ENCODE measurements at regions not wholly inside any gene's neighbourhood (a gene's known extent, or its start where the extent isn't known, plus 50 kb on each side); places are given as distances from the start of the nearest gene placed in this dataset.

DNA sequence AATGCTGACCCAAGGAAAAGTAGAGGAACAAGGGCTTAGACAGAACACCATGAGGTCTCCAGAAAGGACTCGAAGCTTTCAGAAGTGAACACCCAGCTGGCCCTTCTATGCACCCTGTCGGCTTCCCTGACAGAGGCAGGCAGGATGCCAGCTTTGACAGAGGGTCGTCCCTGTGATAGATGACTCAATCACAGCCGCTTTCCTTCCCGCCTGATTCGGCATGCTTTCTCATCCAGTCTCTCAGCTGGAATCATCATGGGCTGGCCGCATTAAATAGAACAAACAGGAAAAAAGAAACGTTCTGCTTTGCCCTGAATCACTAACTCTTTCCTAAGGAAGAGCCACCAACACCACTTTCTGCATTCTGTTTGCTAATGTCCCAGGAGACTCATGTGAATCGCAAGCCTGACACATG, 140.3 kb upstream of the RAB12 start:
- TF ChIP-seq, protein P1, sequence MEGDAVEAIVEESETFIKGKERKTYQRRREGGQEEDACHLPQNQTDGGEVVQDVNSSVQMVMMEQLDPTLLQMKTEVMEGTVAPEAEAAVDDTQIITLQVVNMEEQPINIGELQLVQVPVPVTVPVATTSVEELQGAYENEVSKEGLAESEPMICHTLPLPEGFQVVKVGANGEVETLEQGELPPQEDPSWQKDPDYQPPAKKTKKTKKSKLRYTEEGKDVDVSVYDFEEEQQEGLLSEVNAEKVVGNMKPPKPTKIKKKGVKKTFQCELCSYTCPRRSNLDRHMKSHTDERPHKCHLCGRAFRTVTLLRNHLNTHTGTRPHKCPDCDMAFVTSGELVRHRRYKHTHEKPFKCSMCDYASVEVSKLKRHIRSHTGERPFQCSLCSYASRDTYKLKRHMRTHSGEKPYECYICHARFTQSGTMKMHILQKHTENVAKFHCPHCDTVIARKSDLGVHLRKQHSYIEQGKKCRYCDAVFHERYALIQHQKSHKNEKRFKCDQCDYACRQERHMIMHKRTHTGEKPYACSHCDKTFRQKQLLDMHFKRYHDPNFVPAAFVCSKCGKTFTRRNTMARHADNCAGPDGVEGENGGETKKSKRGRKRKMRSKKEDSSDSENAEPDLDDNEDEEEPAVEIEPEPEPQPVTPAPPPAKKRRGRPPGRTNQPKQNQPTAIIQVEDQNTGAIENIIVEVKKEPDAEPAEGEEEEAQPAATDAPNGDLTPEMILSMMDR (IDR thresholded peaks at IDR 0.05; ENCODE audit: insufficient read depth, low read length): no peak
- no peak for TF ChIP-seq POLR2AphosphoS5 (IDR thresholded peaks at IDR 0.05; ENCODE audit: low read depth)

Measured in HL-60 (cell line).